AG10803 (cell line): ENCODE measurements at regions not wholly inside any gene's neighbourhood (a gene's known extent, or its start where the extent isn't known, plus 50 kb on each side); places are given as distances from the start of the nearest gene placed in this dataset.

ENCODE experiments used
- DNase-seq: peaks from one replicate; pipeline ENCODE4 v3.0.0; 2010; ENCODE audit warnings: low read depth
- H3K4me3 ChIP-seq: 2 replicates; pipeline ENCODE4 v1.5.1; 2011; ENCODE audit warnings: mild to moderate bottlenecking, low read length, control low read depth
- CTCF ChIP-seq: conservative IDR thresholded peaks from 2 replicates; pipeline ENCODE4 v1.5.1; 2011; ENCODE audit warnings: mild to moderate bottlenecking, low read length, control low read depth, inconsistent platforms

DNA sequence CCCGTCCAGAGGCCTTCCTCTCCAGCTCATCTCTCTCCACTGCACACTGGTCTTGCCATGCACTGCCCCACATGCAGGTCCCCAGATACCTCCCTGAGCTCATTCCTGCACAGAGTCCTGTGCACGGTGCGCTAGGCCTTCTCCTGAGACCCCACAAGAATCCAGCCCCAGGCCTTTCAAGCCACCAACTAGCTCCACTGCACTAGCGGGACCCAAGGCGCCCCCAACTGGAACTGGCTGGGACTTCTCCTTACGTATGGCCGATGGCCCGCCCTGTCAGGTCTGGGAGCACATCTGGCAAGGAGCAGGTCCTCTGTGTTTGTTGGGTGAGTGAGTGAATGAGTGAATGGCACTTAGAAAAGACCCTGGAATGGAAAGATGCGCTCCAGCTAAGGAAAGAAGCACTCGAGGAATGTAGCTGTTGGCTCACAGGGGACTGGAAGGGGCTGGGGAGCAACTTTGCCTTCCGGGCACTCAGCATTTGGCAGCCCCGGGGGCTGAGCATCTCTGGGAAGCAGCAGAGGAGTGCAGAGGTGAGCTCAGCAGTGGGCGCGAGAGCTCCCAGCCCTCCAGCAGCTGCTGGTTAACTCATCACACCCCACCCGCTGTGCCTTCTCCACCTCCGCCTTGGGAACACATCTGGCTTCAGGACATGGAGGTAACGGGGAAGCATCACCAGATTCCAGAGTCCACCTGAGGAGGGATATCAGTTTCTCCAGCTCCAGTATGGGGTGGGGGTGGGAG, 223.1 kb downstream of the GLI2 start:
- TF ChIP-seq CTCF, result peak; percentile 28
- DNase-seq, result no peak
- no peak overlapping the region for H3K4me3 ChIP-seq

GRCh38 chr2:120959426-120959825, 223.8 kb downstream of the GLI2 start:
- TF ChIP-seq CTCF, result no peak
- no peak for DNase-seq
- H3K4me3 ChIP-seq, result no peak overlapping the region

DNA sequence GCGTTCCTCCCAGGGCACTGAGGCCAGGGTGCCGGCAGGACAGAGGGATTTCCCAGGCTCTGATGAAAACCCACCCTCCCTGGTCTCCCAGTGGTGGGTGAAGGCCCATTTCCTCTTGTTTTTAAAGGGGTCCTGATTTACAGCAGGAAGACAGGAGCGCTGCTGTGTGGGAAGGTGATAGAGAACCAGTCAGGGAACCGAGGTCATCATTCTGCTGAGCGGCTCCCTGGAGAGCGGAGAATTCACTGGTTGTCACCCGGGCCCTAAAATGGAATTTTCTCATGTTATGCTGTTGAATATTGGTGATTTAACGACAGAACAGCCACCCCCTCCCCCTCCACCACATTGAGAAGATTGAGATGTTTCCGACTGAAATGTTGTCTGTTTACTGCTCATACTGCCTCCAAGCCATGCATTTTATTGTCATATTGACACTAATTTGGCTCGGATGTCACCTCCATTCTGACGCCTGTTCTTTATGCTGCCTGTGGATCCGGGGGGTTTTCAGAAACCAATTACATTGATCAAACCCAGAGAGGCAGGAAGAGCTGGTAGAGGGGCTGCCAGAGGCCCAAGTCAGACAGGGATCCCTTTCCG, 225.2 kb downstream of the GLI2 start:
- no peak for TF ChIP-seq CTCF
- no peak overlapping the region for H3K4me3 ChIP-seq
- no peak for DNase-seq

DNA sequence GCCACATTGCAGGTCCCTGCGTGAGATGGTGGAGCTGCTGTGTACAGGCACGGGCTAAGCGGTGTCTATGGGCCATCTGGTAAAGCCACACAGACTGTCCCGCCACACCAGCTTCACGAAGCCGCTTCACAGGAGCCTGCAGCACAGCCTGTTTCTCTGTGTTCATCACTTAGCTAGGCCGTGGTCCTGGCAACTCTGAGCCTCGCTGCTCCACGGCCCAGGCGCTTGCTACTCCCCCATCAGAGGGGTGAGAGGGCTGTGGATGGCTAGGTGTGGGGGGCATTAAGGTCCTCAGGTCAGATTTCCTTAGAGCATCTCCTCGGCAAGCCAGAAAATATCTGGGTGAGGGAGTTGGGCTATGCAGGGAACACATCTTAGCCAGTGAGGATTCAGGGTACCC, 225.7 kb downstream of the GLI2 start:
- H3K4me3 ChIP-seq, result no peak overlapping the region
- TF ChIP-seq CTCF, result no peak
- DNase-seq, result no peak

DNA sequence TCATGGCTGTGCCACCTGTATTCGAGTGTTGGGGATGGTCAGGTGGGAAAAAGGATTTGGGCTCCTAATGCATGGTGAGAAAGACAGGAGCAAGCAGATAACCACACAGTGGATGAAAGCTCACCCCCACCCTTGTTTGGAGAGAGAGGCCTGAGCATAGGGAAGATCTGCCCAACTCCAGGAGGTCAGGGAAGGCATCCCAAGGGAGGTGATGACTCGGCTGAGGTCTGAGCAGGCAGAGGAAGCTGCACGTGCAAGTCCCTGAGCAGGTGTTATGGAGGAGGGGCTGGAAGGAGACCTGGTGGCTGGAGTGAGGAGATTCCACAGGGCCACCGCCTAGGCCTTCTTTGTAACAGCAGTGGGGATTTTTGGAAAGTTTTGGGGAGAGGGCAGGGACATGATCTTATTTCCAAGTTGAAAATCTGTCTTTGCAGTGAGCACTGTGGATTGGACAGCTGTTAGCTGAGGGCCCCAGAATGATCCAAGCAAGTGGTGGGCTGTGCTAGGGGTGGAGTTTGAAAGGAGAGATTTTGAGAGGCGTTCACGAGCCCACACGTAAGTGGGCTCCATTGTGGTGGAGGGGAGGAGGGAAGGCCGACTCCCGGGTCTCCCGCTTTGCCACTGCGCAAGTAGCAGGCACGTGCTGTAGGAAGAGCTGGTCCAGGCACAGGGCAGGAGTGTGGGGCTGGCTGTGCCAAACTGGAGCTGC, 228.5 kb downstream of the GLI2 start:
- no peak for TF ChIP-seq CTCF
- no peak overlapping the region for H3K4me3 ChIP-seq
- DNase-seq, result peak; percentile 25

- no peak for TF ChIP-seq CTCF
- DNase-seq, result peak; percentile 35
- no peak overlapping the region for H3K4me3 ChIP-seq
Observed at GRCh38 chr2:120964819-120965218, 229.2 kb downstream of the GLI2 start.
